HCT116 (cell line): ENCODE measurements at regions not wholly inside any gene's neighbourhood (a gene's known extent, or its start where the extent isn't known, plus 50 kb on each side); places are given as distances from the start of the nearest gene placed in this dataset.

Experiments
- ATAC-seq: fragments of 200-7000 bp; cut with Tn5 transposase; 2 replicates; pipeline ENCODE4 v1.9.1; 2020; ENCODE audit warnings: mild to moderate bottlenecking, moderate library complexity
- BruUV-seq: library from RNA; stranded (reverse); fragments of 400-500 nt; replicated peaks from 2 replicates; lab custom pipeline; 2021; lab: Mats Ljungman, UMichigan
- CTCF ChIA-PET: fragments of 300-600 bp; sonication (Branson Sonifier 250); formaldehyde crosslinking; loops from one replicate; lab custom pipeline; 2021; ENCODE audit warnings: antibody characterized with exemption; lab: Charles Lee
- POLR2A ChIA-PET: fragments of 300-600, 350-600 bp; sonication (Branson Sonifier 250); formaldehyde crosslinking; loops from one replicate; lab custom pipeline; 2021; ENCODE audit warnings: antibody characterized with exemption; lab: Charles Lee
- RAD21 ChIA-PET, 2 experiments: fragments of 300-600 bp; sonication (Branson Sonifier 250); formaldehyde crosslinking; loops; one replicate each; lab custom pipeline; 2023; ENCODE audit warnings: low total read pairs in 2 of 2; ENCODE audit not compliant: uncharacterized antibody in 2 of 2, unreplicated experiment in 2 of 2, low non-redundant PET in 1 of 2; lab: Charles Lee
- DNase-seq: peaks from one replicate; pipeline ENCODE4 v3.0.0-alpha.2; 2010; ENCODE audit warnings: low read depth, low spot score
- H2AFZ ChIP-seq: fragments of 200-600 bp; shearing (Covaris generic), sonication (generic); 2 replicates; pipeline ENCODE4 v1.6.1; 2017; ENCODE audit warnings: low read depth, mixed run types, mixed read lengths, antibody characterized with exemption, low read length; ENCODE audit not compliant: poor library complexity, severe bottlenecking
- H3K27ac ChIP-seq: 2 replicates; pipeline ENCODE4 v1.5.1; 2012; ENCODE audit warnings: low read depth, low read length
- H3K27me3 ChIP-seq: fragments of 200-600 bp; sonication (generic); 2 replicates; pipeline ENCODE4 v1.6.1; 2016; ENCODE audit warnings: mixed run types, low read length, mixed read lengths; ENCODE audit not compliant: insufficient read depth
- H3K36me3 ChIP-seq, 2 experiments: fragments of 200-500 bp in 1 of 2; fragments of 200-600 bp in 1 of 2; sonication (Bioruptor generic) in 1 of 2; sonication (generic) in 1 of 2; 2 replicates each; pipeline versions ENCODE4 v1.5.1 to v1.6.1; 2014 to 2016; ENCODE audit warnings: low read length in 2 of 2, inconsistent platforms in 1 of 2, mixed read lengths in 1 of 2, mixed run types in 1 of 2; ENCODE audit not compliant: insufficient read depth in 2 of 2, control insufficient read depth in 1 of 2
- H3K4me1 ChIP-seq, 2 experiments: fragments of 200-600 bp in 1 of 2; sonication (generic) in 1 of 2; 2 replicates each; pipeline versions ENCODE4 v1.5.1 to v1.6.1; 2012 to 2017; ENCODE audit warnings: low read length in 2 of 2, inconsistent platforms in 1 of 2, mild to moderate bottlenecking in 1 of 2, mixed read lengths in 1 of 2, mixed run types in 1 of 2, moderate library complexity in 1 of 2; ENCODE audit not compliant: insufficient read depth in 2 of 2, control insufficient read depth in 1 of 2
- H3K4me2 ChIP-seq: fragments of 200-600 bp; sonication (generic); 2 replicates; pipeline ENCODE4 v1.6.1; 2017; ENCODE audit warnings: mixed run types, low read length, mixed read lengths
- H3K4me3 ChIP-seq, 2 experiments: fragments of 200-600 bp in 1 of 2; sonication (generic) in 1 of 2; replicated peaks in 1 of 2; 2 replicates each; pipeline ENCODE4 v1.5.1; 2011 to 2016; ENCODE audit warnings: low read length in 2 of 2, control low read depth in 1 of 2, low read depth in 1 of 2, mild to moderate bottlenecking in 1 of 2, mixed read lengths in 1 of 2, mixed run types in 1 of 2
- H3K79me2 ChIP-seq: fragments of 200-600 bp; sonication (generic); 2 replicates; pipeline ENCODE4 v1.6.1; 2017; ENCODE audit warnings: mild to moderate bottlenecking, mixed run types, low read length, moderate library complexity, mixed read lengths; ENCODE audit not compliant: insufficient read depth
- H3K9ac ChIP-seq: fragments of 200-600 bp; sonication (generic); 2 replicates; pipeline ENCODE4 v1.6.1; 2016; ENCODE audit warnings: low read length, mixed read lengths
- H3K9me2 ChIP-seq: fragments of 200-600 bp; sonication (generic), shearing (Covaris generic); 2 replicates; pipeline ENCODE4 v1.6.1; 2017; ENCODE audit warnings: mixed run types, mild to moderate bottlenecking, moderate library complexity; ENCODE audit not compliant: insufficient read depth
- H3K9me3 ChIP-seq, 2 experiments: fragments of 200-500 bp in 1 of 2; fragments of 200-600 bp in 1 of 2; sonication (Bioruptor generic) in 1 of 2; sonication (generic) in 1 of 2; 2 replicates each; pipeline ENCODE4 v1.6.1; 2014 to 2017; ENCODE audit warnings: low read length in 2 of 2, mixed read lengths in 2 of 2, inconsistent platforms in 1 of 2, low read depth in 1 of 2, mild to moderate bottlenecking in 1 of 2, mixed run types in 1 of 2, moderate library complexity in 1 of 2; ENCODE audit not compliant: control insufficient read depth in 1 of 2, insufficient read depth in 1 of 2
- H4K20me1 ChIP-seq: fragments of 200-600 bp; sonication (generic), shearing (Covaris generic); 2 replicates; pipeline ENCODE4 v1.6.1; 2017; ENCODE audit warnings: mixed run types, mild to moderate bottlenecking, moderate library complexity; ENCODE audit not compliant: insufficient read depth
- ATF3 ChIP-seq: IDR thresholded peaks from 2 replicates; pipeline ENCODE4 v1.6.1; 2012
- CBX3 ChIP-seq: IDR thresholded peaks from 2 replicates; pipeline ENCODE4 v1.6.1; 2012; ENCODE audit warnings: low read depth
- CTCF ChIP-seq, 3 experiments: fragments of 200-600 bp in 1 of 3; sonication (generic) in 1 of 3; IDR thresholded peaks in 2 of 3; conservative IDR thresholded peaks in 1 of 3; 2 replicates each; pipeline ENCODE4 v1.5.1; 2012 to 2017; ENCODE audit warnings: low read depth in 2 of 3, low read length in 2 of 3, antibody characterized with exemption in 1 of 3, borderline replicate concordance in 1 of 3, control low read depth in 1 of 3, mild to moderate bottlenecking in 1 of 3, mixed read lengths in 1 of 3, mixed run types in 1 of 3, moderate library complexity in 1 of 3; ENCODE audit not compliant: insufficient read depth in 1 of 3
- EGR1 ChIP-seq: IDR thresholded peaks from 2 replicates; pipeline ENCODE4 v1.6.1; 2012; ENCODE audit warnings: low read depth
- ELF1 ChIP-seq: IDR thresholded peaks from 2 replicates; pipeline ENCODE4 v1.6.1; 2012; ENCODE audit warnings: low read depth, borderline replicate concordance
- EZH2phosphoT487 ChIP-seq: fragments of 200-600 bp; IDR thresholded peaks from 2 replicates; pipeline ENCODE4 v1.6.1; 2018; ENCODE audit warnings: antibody characterized with exemption, borderline replicate concordance
- FOSL1 ChIP-seq: IDR thresholded peaks from 2 replicates; pipeline ENCODE4 v1.6.1; 2012; ENCODE audit warnings: low read depth
- JUND ChIP-seq: IDR thresholded peaks from 2 replicates; pipeline ENCODE4 v1.6.1; 2012
- POLR2AphosphoS5 ChIP-seq: IDR thresholded peaks from 2 replicates; pipeline ENCODE4 v1.6.1; 2011; ENCODE audit warnings: mild to moderate bottlenecking, low read depth, low read length, moderate library complexity
- RAD21 ChIP-seq: IDR thresholded peaks from 2 replicates; pipeline ENCODE4 v1.6.1; 2012; ENCODE audit warnings: low read depth, mild to moderate bottlenecking
- SRF ChIP-seq: IDR thresholded peaks from 2 replicates; pipeline ENCODE4 v1.6.1; 2012; ENCODE audit warnings: low read depth
- TCF7L2 ChIP-seq: IDR thresholded peaks from 2 replicates; pipeline ENCODE4 v1.7.0; 2011; ENCODE audit warnings: borderline replicate concordance, inconsistent platforms; ENCODE audit not compliant: insufficient read depth, insufficient read length; ENCODE audit errors: extremely low read depth
- YY1 ChIP-seq: IDR thresholded peaks from 2 replicates; pipeline ENCODE4 v1.6.1; 2011; ENCODE audit warnings: low read length, low read depth, moderate library complexity, mild to moderate bottlenecking; ENCODE audit not compliant: insufficient replicate concordance; ENCODE audit errors: extremely low read depth
- ZBTB33 ChIP-seq: IDR thresholded peaks from 2 replicates; pipeline ENCODE4 v1.6.1; 2011; ENCODE audit warnings: mild to moderate bottlenecking, low read length, moderate library complexity; ENCODE audit not compliant: insufficient replicate concordance; ENCODE audit errors: extremely low read depth
- ZFX ChIP-seq: fragments of 450-650 bp; IDR thresholded peaks from 2 replicates; pipeline ENCODE4 v1.6.1; 2017
- intact Hi-C: fragments of 100-400 bp; cut with micrococcal nuclease; formaldehyde crosslinking; loops from 2 replicates; pipeline ENCODE4 v1.10.0; 2022

- no peak for ATAC-seq
- BruUV-seq = no TSS peak
- RAD21 ChIA-PET = no interaction called here
- intact Hi-C loops = no loop called here
- no peaks in the 10 kb centered on the region for H4K20me1 ChIP-seq
- H3K4me3 ChIP-seq = no peak overlapping the region
- peaks cover 0 to 6% of the 10 kb centered on the region in 2 experiments; a peak in 1 of 4 replicates for H3K9me3 ChIP-seq
- no peak overlapping the region for H3K9ac ChIP-seq
- no peak for DNase-seq
- H3K27ac ChIP-seq = no peak overlapping the region
- no peaks in the 10 kb centered on the region for H3K36me3 ChIP-seq
- CTCF ChIA-PET = no interaction called here
- H3K9me2 ChIP-seq = no peaks in the 10 kb centered on the region
- no peaks in the 10 kb centered on the region for H3K27me3 ChIP-seq
- H3K4me2 ChIP-seq = no peak overlapping the region
- POLR2A ChIA-PET = no interaction called here
- no peaks in the 10 kb centered on the region for H3K4me1 ChIP-seq
- no peak for TF ChIP-seq ATF3
- no peak for TF ChIP-seq EZH2phosphoT487
- no peak for TF ChIP-seq YY1
- TF ChIP-seq SRF = no peak
- no peak for TF ChIP-seq ELF1
- no peak for TF ChIP-seq POLR2AphosphoS5
- TF ChIP-seq EGR1 = no peak
- no peak for TF ChIP-seq CTCF (IDR thresholded peaks at IDR 0.05 in 2 of 3, conservative IDR thresholded peaks at IDR 0.05 in 1 of 3; ENCODE audit: borderline replicate concordance in 1 of 3, insufficient read depth in 1 of 3, low read depth in 2 of 3, low read length in 2 of 3)
- TF ChIP-seq ZFX = no peak
- no peak for TF ChIP-seq TCF7L2
- TF ChIP-seq JUND = no peak
- TF ChIP-seq CBX3 = no peak
- no peak for TF ChIP-seq FOSL1
- TF ChIP-seq RAD21 = no peak
- no peak for TF ChIP-seq ZBTB33
- no peaks in the 10 kb centered on the region for H3K79me2 ChIP-seq
- H2AFZ ChIP-seq = no peak overlapping the region
These were observed 69.1 kb upstream of the WNT11 start for GRCh38 chr11:76275446-76275845.
